Fibroblast of lung (primary cell): ENCODE measurements at regions not wholly inside any gene's neighbourhood (a gene's known extent, or its start where the extent isn't known, plus 50 kb on each side); places are given as distances from the start of the nearest gene placed in this dataset.

Experiments
- CTCF ChIP-seq, 2 donors: IDR thresholded peaks in 1 of 2; conservative IDR thresholded peaks in 1 of 2; 1 replicate in 1 of 2; 2 replicates in 1 of 2; pipeline ENCODE4 v1.5.1; 2011 to 2012; ENCODE audit warnings: low read length in 2 of 2, control low read depth in 1 of 2, inconsistent platforms in 1 of 2, low read depth in 1 of 2, mild to moderate bottlenecking in 1 of 2
- EZH2 ChIP-seq: IDR thresholded peaks from 2 replicates; pipeline ENCODE4 v1.5.1; 2012; ENCODE audit warnings: low read length, control low read depth, mild to moderate bottlenecking; ENCODE audit errors: missing control alignments

- no peak for TF ChIP-seq EZH2
- TF ChIP-seq CTCF (conservative IDR thresholded peaks at IDR 0.05 in 1 of 2, IDR thresholded peaks at IDR 0.05 in 1 of 2; ENCODE audit: low read depth in 1 of 2, low read length in 2 of 2) = no peak
These were observed 441.1 kb upstream of the TMPO start for GRCh38 chr12:98074286-98074685.
